GM19452 (cell line): ENCODE measurements at regions not wholly inside any gene's neighbourhood (a gene's known extent, or its start where the extent isn't known, plus 50 kb on each side); places are given as distances from the start of the nearest gene placed in this dataset.
"Not testable (repeated sequence)": the region's sequence is repeated elsewhere in the genome, so short reads cannot be mapped to it uniquely, and the experiment has no call there.

ENCODE experiments used
- ATAC-seq: cut with Tn5 transposase; IDR thresholded peaks from one replicate; pipeline ENCODE4 v1.9.1; 2021; ENCODE audit not compliant: unreplicated experiment

GRCh38 chr5:134471858-134472449 lies 53.5 kb upstream of the JADE2 start:
- ATAC-seq: not testable (repeated sequence)

GRCh38 chr5:134468921-134469400 lies 56.5 kb upstream of the JADE2 start:
- no peak for ATAC-seq

- no peak for ATAC-seq
Observed at GRCh38 chr5:134467231-134467630, 55.5 kb upstream of the CDKN2AIPNL start.

GRCh38 chr5:134466241-134467069 lies 54.8 kb upstream of the CDKN2AIPNL start:
- peak; percentile 17 for ATAC-seq

- ATAC-seq: peak; percentile 78
Observed at GRCh38 chr5:134465816-134466240, 54.1 kb upstream of the CDKN2AIPNL start.

GRCh38 chr5:134464988-134465815 lies 53.5 kb upstream of the CDKN2AIPNL start:
- ATAC-seq: peak; percentile 33

GRCh38 chr5:134463991-134464760 lies 52.5 kb upstream of the CDKN2AIPNL start:
- ATAC-seq: no peak

GRCh38 chr5:134463176-134463720 lies 51.6 kb upstream of the CDKN2AIPNL start:
- no peak for ATAC-seq

- no peak for ATAC-seq
Observed at GRCh38 chr5:134462761-134463160, 51.1 kb upstream of the CDKN2AIPNL start.

GRCh38 chr5:134462047-134462575 lies 50.4 kb upstream of the CDKN2AIPNL start:
- ATAC-seq: no peak
